ENCODE measurements at regions not wholly inside any gene's neighbourhood (a gene's known extent, or its start where the extent isn't known, plus 50 kb on each side); places are given as distances from the start of the nearest gene placed in this dataset.

DNA sequence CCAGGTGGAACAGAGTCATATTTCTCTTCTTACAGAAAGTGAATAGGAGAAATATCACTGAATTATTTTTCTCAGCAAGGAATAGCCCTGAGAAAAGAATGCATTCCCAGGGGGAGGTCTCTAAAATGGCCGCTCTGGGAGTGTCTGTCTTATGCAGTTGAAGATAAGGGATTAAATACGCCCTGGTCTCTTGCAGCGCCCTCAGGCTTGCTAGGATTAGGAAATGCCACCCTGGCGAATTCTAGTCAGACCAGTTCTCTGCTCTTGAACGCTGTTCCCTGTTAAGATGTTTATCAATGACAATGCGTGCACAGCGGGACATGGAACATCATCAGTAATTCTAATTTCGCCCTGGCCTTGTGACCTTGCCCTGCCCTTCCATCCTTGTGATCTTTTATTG is 949.0 kb upstream of the SEMA6D start:
- TF ChIP-seq CTCF (IDR thresholded peaks at IDR 0.05) (no peak), ZFX (IDR thresholded peaks at IDR 0.05; ENCODE audit: borderline replicate concordance) (no peak)
